ENCODE measurements at regions not wholly inside any gene's neighbourhood (a gene's known extent, or its start where the extent isn't known, plus 50 kb on each side); places are given as distances from the start of the nearest gene placed in this dataset.

DNA sequence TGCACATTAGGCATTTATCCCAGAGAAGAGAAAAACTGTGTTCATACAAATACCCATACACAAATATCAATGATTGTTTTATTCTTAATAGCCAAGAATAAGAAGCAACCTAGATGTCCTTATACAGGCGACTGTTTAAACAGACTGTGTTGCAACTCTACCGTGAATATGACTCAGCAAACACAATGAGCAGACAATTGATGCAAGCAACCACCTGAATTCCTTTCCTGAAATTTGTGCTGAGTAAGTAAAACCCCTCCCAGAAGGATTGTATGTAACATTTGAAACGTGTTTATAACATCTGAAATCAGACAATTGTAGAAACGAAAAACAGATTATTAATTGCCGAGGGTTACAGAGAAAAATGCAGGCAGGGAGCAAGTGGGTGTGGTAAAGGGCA lies 621.9 kb upstream of the SOX11 start:
- no peak overlapping the region for H3K4me3 ChIP-seq (ENCODE audit: control insufficient read depth, low read depth, low read length)
- TF ChIP-seq, protein P1, sequence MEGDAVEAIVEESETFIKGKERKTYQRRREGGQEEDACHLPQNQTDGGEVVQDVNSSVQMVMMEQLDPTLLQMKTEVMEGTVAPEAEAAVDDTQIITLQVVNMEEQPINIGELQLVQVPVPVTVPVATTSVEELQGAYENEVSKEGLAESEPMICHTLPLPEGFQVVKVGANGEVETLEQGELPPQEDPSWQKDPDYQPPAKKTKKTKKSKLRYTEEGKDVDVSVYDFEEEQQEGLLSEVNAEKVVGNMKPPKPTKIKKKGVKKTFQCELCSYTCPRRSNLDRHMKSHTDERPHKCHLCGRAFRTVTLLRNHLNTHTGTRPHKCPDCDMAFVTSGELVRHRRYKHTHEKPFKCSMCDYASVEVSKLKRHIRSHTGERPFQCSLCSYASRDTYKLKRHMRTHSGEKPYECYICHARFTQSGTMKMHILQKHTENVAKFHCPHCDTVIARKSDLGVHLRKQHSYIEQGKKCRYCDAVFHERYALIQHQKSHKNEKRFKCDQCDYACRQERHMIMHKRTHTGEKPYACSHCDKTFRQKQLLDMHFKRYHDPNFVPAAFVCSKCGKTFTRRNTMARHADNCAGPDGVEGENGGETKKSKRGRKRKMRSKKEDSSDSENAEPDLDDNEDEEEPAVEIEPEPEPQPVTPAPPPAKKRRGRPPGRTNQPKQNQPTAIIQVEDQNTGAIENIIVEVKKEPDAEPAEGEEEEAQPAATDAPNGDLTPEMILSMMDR (conservative IDR thresholded peaks at IDR 0.05; ENCODE audit: control insufficient read depth, insufficient read depth, low read depth, low read length): no peak
- no peak for DNase-seq (ENCODE audit: low read depth)

DNA sequence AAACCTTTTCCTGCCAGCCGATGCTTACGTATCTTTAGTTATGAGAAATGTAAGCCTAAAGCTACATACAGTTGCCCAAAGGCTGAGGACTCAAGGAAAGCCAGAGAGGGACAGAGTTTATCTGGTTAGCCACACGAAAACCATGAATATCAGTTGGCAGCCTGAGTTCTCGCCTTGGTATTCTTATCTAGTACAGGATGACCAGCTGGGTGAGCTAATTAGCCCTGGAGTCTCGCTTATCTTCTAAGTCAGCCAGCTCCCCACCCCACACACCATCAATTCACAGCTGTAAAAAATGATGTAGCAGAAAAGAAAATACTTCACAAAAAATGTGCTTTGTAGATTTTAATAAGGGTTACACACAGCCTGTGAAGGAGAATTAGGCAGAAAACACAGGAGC lies 617.5 kb upstream of the SOX11 start:
- TF ChIP-seq, protein P1 (conservative IDR thresholded peaks at IDR 0.05; ENCODE audit: control insufficient read depth, insufficient read depth, low read depth, low read length): no peak
- no peak for DNase-seq (ENCODE audit: low read depth)
- H3K4me3 ChIP-seq (ENCODE audit: control insufficient read depth, low read depth, low read length): no peak overlapping the region

DNA sequence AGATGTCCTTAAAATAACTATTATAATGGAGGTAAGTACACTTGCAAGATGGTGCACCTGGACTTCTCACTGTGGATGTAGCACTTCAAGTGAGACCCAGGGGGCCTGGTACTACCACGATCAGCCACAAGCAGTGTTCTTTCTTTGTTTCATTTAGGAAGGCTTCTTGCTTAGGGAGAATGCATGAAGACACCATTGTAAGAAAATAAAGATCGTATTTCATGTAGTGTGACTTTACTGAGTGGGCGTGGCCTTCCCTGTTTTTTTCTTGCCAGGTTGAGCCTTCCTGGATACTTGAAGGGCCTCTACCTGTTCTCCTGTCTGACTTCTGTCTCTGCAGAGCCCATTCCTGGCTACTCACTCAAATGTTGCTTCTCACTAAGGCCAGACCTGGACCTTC lies 615.6 kb upstream of the SOX11 start:
- no peak overlapping the region for H3K4me3 ChIP-seq (ENCODE audit: control insufficient read depth, low read depth, low read length)
- DNase-seq (ENCODE audit: low read depth): no peak
- TF ChIP-seq, protein P1 (conservative IDR thresholded peaks at IDR 0.05; ENCODE audit: control insufficient read depth, insufficient read depth, low read depth, low read length): no peak

DNA sequence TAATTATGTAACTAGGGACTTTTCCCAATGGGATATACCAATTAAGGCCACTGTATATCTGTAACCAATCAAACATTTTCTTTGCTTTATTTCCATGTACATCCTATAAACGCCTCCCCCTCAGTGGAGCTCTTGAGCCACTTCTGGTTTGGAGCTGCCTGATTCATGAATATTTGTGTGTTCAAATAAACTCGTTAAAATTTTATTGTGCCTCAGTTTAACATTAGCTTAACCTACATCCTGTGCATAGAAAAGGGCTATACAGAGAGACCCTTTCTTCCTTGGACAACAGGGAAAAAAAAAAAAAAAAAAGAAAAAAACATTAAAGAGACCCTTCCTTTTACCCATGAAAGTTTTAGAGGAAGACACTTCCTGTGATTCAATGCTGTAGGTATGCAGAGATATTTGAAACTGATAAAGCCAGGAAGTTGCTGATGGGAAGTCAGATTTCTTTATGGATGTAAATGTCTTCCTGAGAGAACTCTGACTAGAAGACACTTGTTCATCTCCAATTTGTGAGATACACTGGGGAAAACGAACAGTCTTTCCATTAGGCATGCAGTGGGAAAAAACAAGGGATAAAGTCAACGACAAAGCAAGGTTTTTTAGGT lies 614.6 kb upstream of the SOX11 start:
- no peak overlapping the region for H3K4me3 ChIP-seq (ENCODE audit: control insufficient read depth, low read depth, low read length)
- no peak for DNase-seq (ENCODE audit: low read depth)
- TF ChIP-seq, protein P1 (conservative IDR thresholded peaks at IDR 0.05; ENCODE audit: control insufficient read depth, insufficient read depth, low read depth, low read length): no peak

DNA sequence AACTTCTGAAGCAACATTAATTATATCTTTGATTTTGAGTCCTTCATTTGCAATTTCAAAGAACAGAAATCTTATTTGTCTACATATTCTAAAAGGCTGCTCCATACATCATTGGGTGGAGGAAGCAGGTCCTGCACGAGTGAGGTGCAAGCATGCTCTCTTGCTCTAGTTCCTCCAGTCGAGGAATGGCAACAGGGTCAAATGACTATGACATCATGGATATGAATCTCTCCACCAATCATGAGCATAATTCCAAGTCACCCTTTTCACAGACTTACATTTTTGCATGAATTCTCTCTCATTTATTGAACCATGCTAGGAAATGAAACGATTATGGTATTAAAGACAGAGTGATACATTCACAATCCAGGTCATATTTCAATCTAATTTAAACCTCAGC lies 608.8 kb upstream of the SOX11 start:
- TF ChIP-seq, protein P1 (conservative IDR thresholded peaks at IDR 0.05; ENCODE audit: control insufficient read depth, insufficient read depth, low read depth, low read length): no peak
- H3K4me3 ChIP-seq (ENCODE audit: control insufficient read depth, low read depth, low read length): no peak overlapping the region
- no peak for DNase-seq (ENCODE audit: low read depth)

DNA sequence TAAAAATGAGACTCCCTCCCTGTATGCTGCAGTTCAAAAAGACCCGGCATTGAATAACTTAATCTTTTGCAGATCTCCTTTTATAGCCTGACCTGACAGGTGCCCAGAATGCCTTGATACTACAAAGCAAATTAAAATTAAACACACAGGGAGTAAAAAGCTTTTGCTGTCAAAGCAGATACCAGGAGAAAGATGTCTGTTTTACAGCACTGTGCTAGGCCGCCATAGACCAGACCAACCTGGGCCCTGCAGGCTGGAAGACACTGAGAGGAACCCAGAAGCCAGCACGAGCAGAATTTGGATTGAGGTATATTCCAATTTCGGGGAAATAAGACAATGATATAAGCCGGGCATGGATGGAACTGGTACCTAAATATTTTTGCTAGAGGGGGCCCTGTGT lies 602.8 kb upstream of the SOX11 start:
- TF ChIP-seq, protein P1 (conservative IDR thresholded peaks at IDR 0.05; ENCODE audit: control insufficient read depth, insufficient read depth, low read depth, low read length): no peak
- no peak overlapping the region for H3K4me3 ChIP-seq (ENCODE audit: control insufficient read depth, low read depth, low read length)
- DNase-seq (ENCODE audit: low read depth): no peak

DNA sequence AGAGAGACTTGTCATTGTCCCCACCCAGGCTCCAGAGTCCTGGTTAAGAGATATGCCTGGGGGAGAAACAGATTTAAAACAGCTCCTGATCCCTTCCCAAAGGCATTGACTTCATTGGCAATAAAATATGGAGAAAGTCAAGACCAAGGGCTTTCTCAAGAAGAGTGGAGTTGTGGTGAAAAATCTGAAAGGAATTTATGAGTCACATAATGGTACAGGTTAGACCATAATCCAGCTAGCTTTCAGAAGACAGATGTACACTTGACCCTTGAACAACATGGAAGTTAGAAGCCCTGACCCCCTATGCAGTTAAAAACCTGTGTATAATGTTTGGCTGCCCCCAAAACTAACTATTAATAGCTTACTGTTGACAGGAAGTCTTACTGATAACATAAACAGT lies 599.1 kb upstream of the SOX11 start:
- TF ChIP-seq, protein P1 (conservative IDR thresholded peaks at IDR 0.05; ENCODE audit: control insufficient read depth, insufficient read depth, low read depth, low read length): no peak

More for the DNA sequence above, 599.1 kb upstream of the SOX11 start:
- DNase-seq (ENCODE audit: low read depth): no peak
- H3K4me3 ChIP-seq (ENCODE audit: control insufficient read depth, low read depth, low read length): no peak overlapping the region
